Fibroblast of the aortic adventitia (primary cell): ENCODE measurements at regions not wholly inside any gene's neighbourhood (a gene's known extent, or its start where the extent isn't known, plus 50 kb on each side); places are given as distances from the start of the nearest gene placed in this dataset.

Source experiments
- DNase-seq: peaks from one replicate; pipeline ENCODE4 v3.0.0-alpha.2; 2010; ENCODE audit warnings: low read depth
- H3K4me3 ChIP-seq: 2 replicates; pipeline ENCODE4 v1.5.1; 2011; ENCODE audit warnings: low read depth, mild to moderate bottlenecking, control low read depth, low read length, moderate library complexity
- CTCF ChIP-seq: IDR thresholded peaks from 2 replicates; pipeline ENCODE4 v1.5.1; 2011; ENCODE audit warnings: mild to moderate bottlenecking, low read length, control low read depth, inconsistent platforms; ENCODE audit not compliant: insufficient read depth

- no peak for DNase-seq
- H3K4me3 ChIP-seq: no peak overlapping the region
- TF ChIP-seq CTCF: no peak
Measured at GRCh38 chr2:146129231-146129630, 1609.3 kb upstream of the ZEB2 start.

GRCh38 chr2:146128216-146128615 lies 1608.3 kb upstream of the ZEB2 start:
- no peak overlapping the region for H3K4me3 ChIP-seq
- no peak for TF ChIP-seq CTCF
- no peak for DNase-seq

GRCh38 chr2:146125551-146125950 lies 1605.6 kb upstream of the ZEB2 start:
- no peak overlapping the region for H3K4me3 ChIP-seq
- no peak for TF ChIP-seq CTCF
- DNase-seq: no peak

GRCh38 chr2:146124741-146125140 lies 1604.8 kb upstream of the ZEB2 start:
- peak; percentile 39 for DNase-seq
- no peak for TF ChIP-seq CTCF

GRCh38 chr2:146123714-146124113 lies 1603.8 kb upstream of the ZEB2 start:
- H3K4me3 ChIP-seq: no peak overlapping the region
- no peak for TF ChIP-seq CTCF
- DNase-seq: peak; percentile 4

More at GRCh38 chr2:146124741-146125140, 1604.8 kb upstream of the ZEB2 start:
- H3K4me3 ChIP-seq: no peak overlapping the region

GRCh38 chr2:146123256-146123655 lies 1603.3 kb upstream of the ZEB2 start:
- TF ChIP-seq CTCF: no peak
- no peak overlapping the region for H3K4me3 ChIP-seq
- DNase-seq: no peak

- no peak for TF ChIP-seq CTCF
- no peak overlapping the region for H3K4me3 ChIP-seq
- DNase-seq: no peak
Measured at GRCh38 chr2:146119586-146119985, 1599.7 kb upstream of the ZEB2 start.
